HL-60 (cell line): ENCODE measurements at regions not wholly inside any gene's neighbourhood (a gene's known extent, or its start where the extent isn't known, plus 50 kb on each side); places are given as distances from the start of the nearest gene placed in this dataset.

Source experiments
- DNase-seq, 2 experiments: peaks; one replicate each; pipeline ENCODE4 v3.0.0-alpha.2; 2010 to 2020; ENCODE audit warnings: low read depth in 1 of 2, low spot score in 1 of 2
- H3K27ac ChIP-seq: fragments of 250-450 bp; sonication (Bioruptor Pico); replicated peaks from 2 replicates; pipeline ENCODE4 v1.5.1; 2020; ENCODE audit warnings: mild to moderate bottlenecking, moderate library complexity
- H3K27me3 ChIP-seq: fragments of 250-450 bp; sonication (Bioruptor Pico); 2 replicates; pipeline ENCODE4 v1.5.1; 2021; ENCODE audit warnings: mild to moderate bottlenecking, moderate library complexity; ENCODE audit not compliant: insufficient read depth, poor library complexity, severe bottlenecking
- H3K4me3 ChIP-seq: replicated peaks from 2 replicates; pipeline ENCODE4 v1.5.1; 2011; ENCODE audit warnings: mild to moderate bottlenecking, control low read depth, low read length; ENCODE audit not compliant: insufficient read depth
- CTCF ChIP-seq: IDR thresholded peaks from one replicate; pipeline ENCODE4 v1.5.1; 2011; ENCODE audit warnings: low read length, control low read depth, inconsistent platforms; ENCODE audit not compliant: insufficient read depth
- GABPA ChIP-seq: IDR thresholded peaks from 2 replicates; pipeline ENCODE4 v1.6.1; 2012; ENCODE audit warnings: low read depth
- POLR2AphosphoS5 ChIP-seq: IDR thresholded peaks from 2 replicates; pipeline ENCODE4 v1.6.1; 2012; ENCODE audit warnings: low read depth
- REST ChIP-seq: IDR thresholded peaks from 2 replicates; pipeline ENCODE4 v1.6.1; 2012; ENCODE audit warnings: low read depth; ENCODE audit not compliant: insufficient replicate concordance
- SPI1 ChIP-seq: IDR thresholded peaks from 2 replicates; pipeline ENCODE4 v1.6.1; 2012; ENCODE audit warnings: low read depth, mild to moderate bottlenecking, borderline replicate concordance

- Histone ChIP-seq H3K27ac (no peak overlapping the region), H3K27me3 (peaks cover 3% of the 10 kb centered on the region), H3K4me3 (no peak overlapping the region)
- DNase-seq, result no peak
- TF ChIP-seq REST (no peak), POLR2AphosphoS5 (no peak), SPI1 (no peak), GABPA (no peak), CTCF (no peak)
Observed at GRCh38 chr11:33474866-33475265, 217.7 kb downstream of the HIPK3 start.

- no peak overlapping the region for H3K27ac ChIP-seq
- TF ChIP-seq CTCF (no peak), SPI1 (no peak), GABPA (no peak), POLR2AphosphoS5 (no peak), REST (no peak)
- H3K4me3 ChIP-seq, result no peak overlapping the region
- no peaks in the 10 kb centered on the region for H3K27me3 ChIP-seq
- DNase-seq, result no peak
Observed at GRCh38 chr11:33471541-33471940, 214.4 kb downstream of the HIPK3 start.

GRCh38 chr11:33467966-33468365 is 210.8 kb downstream of the HIPK3 start:
- no peak overlapping the region for H3K4me3 ChIP-seq
- H3K27ac ChIP-seq, result no peak overlapping the region
- no peak for DNase-seq
- no peak for TF ChIP-seq REST
- TF ChIP-seq SPI1, result no peak
- TF ChIP-seq GABPA, result no peak
- no peak for TF ChIP-seq CTCF
- no peak for TF ChIP-seq POLR2AphosphoS5
- peaks cover 7% of the 10 kb centered on the region for H3K27me3 ChIP-seq
